IMR-90 (cell line): ENCODE measurements at regions not wholly inside any gene's neighbourhood (a gene's known extent, or its start where the extent isn't known, plus 50 kb on each side); places are given as distances from the start of the nearest gene placed in this dataset.

Experiments
- ATAC-seq: fragments of 200-7000 bp; cut with Tn5 transposase; 2 replicates; pipeline ENCODE4 v1.9.1; 2020; ENCODE audit warnings: low read depth, mild to moderate bottlenecking, moderate library complexity
- BruUV-seq: library from RNA; stranded (reverse); fragments of 400-500 nt; replicated peaks from 2 replicates; lab custom pipeline; 2021; lab: Mats Ljungman, UMichigan
- CTCF ChIA-PET: fragments of 300-600 bp; formaldehyde crosslinking; extraction: SDS; loops from one replicate; lab custom pipeline; 2021; ENCODE audit warnings: antibody characterized with exemption; lab: Yijun Ruan, JAX
- POLR2A ChIA-PET: fragments of 300-600 bp; sonication (Branson Sonifier 250); formaldehyde crosslinking; loops from one replicate; lab custom pipeline; 2022; ENCODE audit warnings: antibody characterized with exemption; ENCODE audit not compliant: unreplicated experiment; lab: Charles Lee
- DNase-seq: peaks from one replicate; pipeline ENCODE4 v3.0.0; 2013
- H2AFZ ChIP-seq: replicated peaks from 2 replicates; pipeline ENCODE3; 2013; ENCODE audit warnings: low read length, mild to moderate bottlenecking; ENCODE audit not compliant: poor library complexity
- H2AK5ac ChIP-seq: 2 replicates; pipeline ENCODE4 v1.6.1; 2013; ENCODE audit warnings: low read depth, low read length, inconsistent platforms
- H2AK9ac ChIP-seq: replicated peaks from 2 replicates; pipeline ENCODE3; 2013; ENCODE audit warnings: mild to moderate bottlenecking, low read depth, low read length, moderate library complexity; ENCODE audit not compliant: poor library complexity
- H2BK120ac ChIP-seq: 2 replicates; pipeline ENCODE4 v1.6.1; 2013; ENCODE audit warnings: low read depth, low read length, inconsistent platforms
- H2BK15ac ChIP-seq: 3 replicates; pipeline ENCODE4 v1.6.1; 2013; ENCODE audit warnings: low read depth, low read length, inconsistent platforms
- H2BK20ac ChIP-seq: 2 replicates; pipeline ENCODE4 v1.6.1; 2013; ENCODE audit warnings: low read depth, mild to moderate bottlenecking, inconsistent platforms, low read length, moderate library complexity
- H2BK5ac ChIP-seq: 2 replicates; pipeline ENCODE4 v1.6.1; 2013; ENCODE audit warnings: mild to moderate bottlenecking, low read depth, low read length, inconsistent platforms; ENCODE audit not compliant: poor library complexity, severe bottlenecking
- H3K14ac ChIP-seq: replicated peaks from 2 replicates; pipeline ENCODE4 v1.6.1; 2013; ENCODE audit warnings: low read depth, low read length, inconsistent platforms
- H3K18ac ChIP-seq: 2 replicates; pipeline ENCODE4 v1.6.1; 2013; ENCODE audit warnings: low read depth, low read length, control low read depth
- H3K23ac ChIP-seq: 2 replicates; pipeline ENCODE4 v1.6.1; 2013; ENCODE audit warnings: low read depth, low read length, inconsistent platforms
- H3K27ac ChIP-seq: 2 replicates; pipeline ENCODE4 v1.5.1; 2013; ENCODE audit warnings: mild to moderate bottlenecking, control low read depth, low read length; ENCODE audit not compliant: insufficient read depth
- H3K27me3 ChIP-seq: 2 replicates; pipeline ENCODE4 v1.6.1; 2013; ENCODE audit warnings: low read length; ENCODE audit not compliant: control insufficient read depth, insufficient read depth
- H3K36me3 ChIP-seq: 2 replicates; pipeline ENCODE4 v1.6.1; 2013; ENCODE audit warnings: low read length, mixed read lengths; ENCODE audit not compliant: control insufficient read depth, insufficient read depth
- H3K4ac ChIP-seq: 2 replicates; pipeline ENCODE4 v1.6.1; 2013; ENCODE audit warnings: low read depth, low read length, inconsistent platforms
- H3K4me1 ChIP-seq: 2 replicates; pipeline ENCODE4 v1.6.1; 2013; ENCODE audit warnings: low read length, mixed read lengths; ENCODE audit not compliant: control insufficient read depth, insufficient read depth
- H3K4me2 ChIP-seq: 2 replicates; pipeline ENCODE4 v1.6.1; 2013; ENCODE audit warnings: low read depth, mild to moderate bottlenecking, control low read depth, low read length, moderate library complexity
- H3K4me3 ChIP-seq: 2 replicates; pipeline ENCODE4 v1.5.1; 2013; ENCODE audit warnings: low read depth, mild to moderate bottlenecking, control low read depth, low read length, moderate library complexity; ENCODE audit not compliant: insufficient read depth
- H3K56ac ChIP-seq: 2 replicates; pipeline ENCODE4 v1.6.1; 2013; ENCODE audit warnings: low read length, inconsistent platforms; ENCODE audit not compliant: insufficient read depth; ENCODE audit errors: extremely low read depth
- H3K79me1 ChIP-seq, 2 experiments: 2 replicates each; pipeline ENCODE4 v1.6.1; 2013; ENCODE audit warnings: low read length in 2 of 2, inconsistent platforms in 1 of 2, low read depth in 1 of 2
- H3K9ac ChIP-seq: 2 replicates; pipeline ENCODE4 v1.6.1; 2013; ENCODE audit warnings: low read depth, low read length, control low read depth
- H3K9me1 ChIP-seq: 2 replicates; pipeline ENCODE4 v1.6.1; 2013; ENCODE audit warnings: low read length, inconsistent platforms; ENCODE audit not compliant: insufficient read depth
- H3K9me3 ChIP-seq: 2 replicates; pipeline ENCODE4 v1.6.1; 2013; ENCODE audit warnings: low read length; ENCODE audit not compliant: control insufficient read depth, insufficient read depth
- H4K20me1 ChIP-seq: 2 replicates; pipeline ENCODE4 v1.6.1; 2013; ENCODE audit warnings: low read length, inconsistent platforms; ENCODE audit not compliant: insufficient read depth
- H4K5ac ChIP-seq: 2 replicates; pipeline ENCODE4 v1.6.1; 2013; ENCODE audit warnings: mild to moderate bottlenecking, low read depth, low read length, control low read depth
- H4K8ac ChIP-seq, 2 experiments: 2 replicates each; pipeline ENCODE4 v1.6.1; 2013; ENCODE audit warnings: low read depth in 2 of 2, low read length in 2 of 2, control low read depth in 1 of 2, inconsistent platforms in 1 of 2
- H4K91ac ChIP-seq: 2 replicates; pipeline ENCODE4 v1.6.1; 2013; ENCODE audit warnings: low read depth, low read length, inconsistent platforms; ENCODE audit not compliant: insufficient read depth
- CEBPB ChIP-seq: IDR thresholded peaks from 2 replicates; pipeline ENCODE4 v1.6.1; 2012; ENCODE audit warnings: low read depth, low read length, improper control_type of control experiment
- CHD1 ChIP-seq: IDR thresholded peaks from 2 replicates; pipeline ENCODE4 v1.6.1; 2012; ENCODE audit warnings: low read depth, low read length, improper control_type of control experiment
- FOS ChIP-seq: fragments of 150-350 bp; IDR thresholded peaks from 2 replicates; pipeline ENCODE4 v1.6.1; 2016; ENCODE audit warnings: low read depth, low read length
- MAFK ChIP-seq: IDR thresholded peaks from 2 replicates; pipeline ENCODE4 v1.6.1; 2012; ENCODE audit warnings: low read depth, low read length, improper control_type of control experiment
- MAZ ChIP-seq: IDR thresholded peaks from 2 replicates; pipeline ENCODE4 v1.6.1; 2012; ENCODE audit warnings: low read depth, mild to moderate bottlenecking, low read length, improper control_type of control experiment, moderate library complexity, borderline replicate concordance
- MXI1 ChIP-seq: IDR thresholded peaks from 2 replicates; pipeline ENCODE4 v1.6.1; 2012; ENCODE audit warnings: low read depth, mild to moderate bottlenecking, low read length, moderate library complexity, borderline replicate concordance
- NFE2L2 ChIP-seq: fragments of 150-350 bp; IDR thresholded peaks from 2 replicates; pipeline ENCODE4 v1.6.1; 2016; ENCODE audit warnings: low read depth, mild to moderate bottlenecking, low read length
- POLR2A ChIP-seq: IDR thresholded peaks from 2 replicates; pipeline ENCODE4 v1.6.1; 2012; ENCODE audit warnings: mild to moderate bottlenecking, low read depth, low read length
- RCOR1 ChIP-seq: IDR thresholded peaks from 2 replicates; pipeline ENCODE4 v1.6.1; 2012; ENCODE audit warnings: mild to moderate bottlenecking, low read length, improper control_type of control experiment; ENCODE audit not compliant: insufficient replicate concordance
- RFX5 ChIP-seq: IDR thresholded peaks from 2 replicates; pipeline ENCODE4 v1.8.0; 2012; ENCODE audit warnings: low read depth, mild to moderate bottlenecking, low read length, moderate library complexity
- SMC3 ChIP-seq: fragments of 150-350 bp; IDR thresholded peaks from 2 replicates; pipeline ENCODE4 v1.6.1; 2016; ENCODE audit warnings: low read depth, mild to moderate bottlenecking, antibody characterized with exemption, low read length, moderate library complexity
- WGBS, 2 experiments: methylation state at CpG; one replicate each; pipeline versions ENCODE4 v1.1.5 to v1.1.7; 2013; ENCODE audit warnings: missing lambda C conversion rate in 2 of 2; ENCODE audit not compliant: insufficient read length in 1 of 2; ENCODE audit errors: extremely low coverage in 2 of 2; 5-methylcytosine and 5-hydroxymethylcytosine counted together
- dilution Hi-C: fragments of 300-500 bp; cut with HindIII; formaldehyde crosslinking; loops from one replicate; pipeline ENCODE4 v1.14.3; 2018; ENCODE audit warnings: low sequenced_read_pairs; ENCODE audit not compliant: unreplicated experiment
- in situ Hi-C: fragments of 300-500 bp; cut with MboI; formaldehyde crosslinking; loops from 3 replicates; pipeline ENCODE4 v1.14.3; 2019; ENCODE audit warnings: low sequenced_read_pairs, inconsistent platforms, mixed read lengths
- intact Hi-C: fragments of 100-400 bp; cut with micrococcal nuclease; formaldehyde crosslinking; loops from 2 replicates; pipeline ENCODE4 v1.10.0; 2022
- TF ChIP-seq, protein P1 (sequence below): fragments of 150-350 bp; IDR thresholded peaks from 2 replicates; pipeline ENCODE4 v1.6.1; 2017; ENCODE audit warnings: mild to moderate bottlenecking, antibody characterized with exemption, low read length, low read depth
- TF ChIP-seq, protein P2 (sequence below): fragments of 150-350 bp; IDR thresholded peaks from 2 replicates; pipeline ENCODE4 v1.6.1; 2016; ENCODE audit warnings: low read depth, mild to moderate bottlenecking, low read length, moderate library complexity, borderline replicate concordance
- TF ChIP-seq, protein P3 (sequence below): conservative IDR thresholded peaks from 2 replicates; pipeline ENCODE4 v1.5.1; 2012; ENCODE audit warnings: mild to moderate bottlenecking, low read depth, low read length, improper control_type of control experiment

DNA sequence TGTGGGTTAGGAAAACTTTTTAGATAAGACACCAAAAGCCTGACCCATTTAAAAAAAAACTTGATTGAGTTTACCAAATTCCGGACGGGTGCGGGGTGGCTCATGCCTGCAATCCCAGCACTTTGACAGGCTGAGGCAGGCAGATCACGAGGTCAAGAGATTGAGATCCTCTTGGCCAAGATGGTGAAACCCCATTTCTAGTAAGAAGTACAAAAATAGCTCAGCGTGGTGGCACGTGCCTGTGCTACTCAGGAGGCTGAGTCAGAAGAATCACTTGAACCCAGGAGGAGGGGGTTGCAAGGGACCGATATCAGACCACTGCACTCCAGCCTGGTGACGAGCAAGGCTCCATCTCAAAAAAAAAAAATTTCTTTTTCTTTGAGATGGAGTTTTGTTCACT is 307.8 kb upstream of the USP9Y start:
- BruUV-seq: no TSS peak
- DNase-seq: no peak
- Histone ChIP-seq H3K27me3 (no peaks in the 10 kb centered on the region), H2BK120ac (no peak overlapping the region), H3K14ac (no peak overlapping the region), H3K4me2 (no peak overlapping the region), H3K4ac (no peak overlapping the region), H3K23ac (no peak overlapping the region), H3K56ac (no peak overlapping the region), H2AK5ac (no peak overlapping the region), H3K36me3 (no peaks in the 10 kb centered on the region), H2AK9ac (no peak overlapping the region), H3K4me3 (no peak overlapping the region), H3K9me1 (no peaks in the 10 kb centered on the region), H3K79me1 (no peaks in the 10 kb centered on the region), H4K5ac (no peak overlapping the region), H3K27ac (no peak overlapping the region), H3K9me3 (no peaks in the 10 kb centered on the region), H3K4me1 (no peaks in the 10 kb centered on the region), H2BK15ac (no peak overlapping the region), H4K8ac (no peak overlapping the region), H3K18ac (no peak overlapping the region), H3K9ac (no peak overlapping the region), H2BK20ac (no peak overlapping the region), H4K20me1 (no peaks in the 10 kb centered on the region), H2BK5ac (no peak overlapping the region), H4K91ac (no peak overlapping the region), H2AFZ (no peak overlapping the region)
- dilution Hi-C loops (no loop called here), in situ Hi-C loops (no loop called here), intact Hi-C loops (no loop called here)
- CTCF ChIA-PET: no interaction called here
- ATAC-seq: no peak
- WGBS, 2 experiments: no CpG with 5 or more reads among the region's 8 CpGs
- no peak for TF ChIP-seq NFE2L2
- TF ChIP-seq MAFK: no peak
- TF ChIP-seq CHD1: no peak
- TF ChIP-seq, protein P1, sequence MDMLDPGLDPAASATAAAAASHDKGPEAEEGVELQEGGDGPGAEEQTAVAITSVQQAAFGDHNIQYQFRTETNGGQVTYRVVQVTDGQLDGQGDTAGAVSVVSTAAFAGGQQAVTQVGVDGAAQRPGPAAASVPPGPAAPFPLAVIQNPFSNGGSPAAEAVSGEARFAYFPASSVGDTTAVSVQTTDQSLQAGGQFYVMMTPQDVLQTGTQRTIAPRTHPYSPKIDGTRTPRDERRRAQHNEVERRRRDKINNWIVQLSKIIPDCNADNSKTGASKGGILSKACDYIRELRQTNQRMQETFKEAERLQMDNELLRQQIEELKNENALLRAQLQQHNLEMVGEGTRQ: no peak
- TF ChIP-seq, protein P2, sequence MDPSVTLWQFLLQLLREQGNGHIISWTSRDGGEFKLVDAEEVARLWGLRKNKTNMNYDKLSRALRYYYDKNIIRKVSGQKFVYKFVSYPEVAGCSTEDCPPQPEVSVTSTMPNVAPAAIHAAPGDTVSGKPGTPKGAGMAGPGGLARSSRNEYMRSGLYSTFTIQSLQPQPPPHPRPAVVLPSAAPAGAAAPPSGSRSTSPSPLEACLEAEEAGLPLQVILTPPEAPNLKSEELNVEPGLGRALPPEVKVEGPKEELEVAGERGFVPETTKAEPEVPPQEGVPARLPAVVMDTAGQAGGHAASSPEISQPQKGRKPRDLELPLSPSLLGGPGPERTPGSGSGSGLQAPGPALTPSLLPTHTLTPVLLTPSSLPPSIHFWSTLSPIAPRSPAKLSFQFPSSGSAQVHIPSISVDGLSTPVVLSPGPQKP: no peak
- no peak for TF ChIP-seq SMC3
- TF ChIP-seq, protein P3, sequence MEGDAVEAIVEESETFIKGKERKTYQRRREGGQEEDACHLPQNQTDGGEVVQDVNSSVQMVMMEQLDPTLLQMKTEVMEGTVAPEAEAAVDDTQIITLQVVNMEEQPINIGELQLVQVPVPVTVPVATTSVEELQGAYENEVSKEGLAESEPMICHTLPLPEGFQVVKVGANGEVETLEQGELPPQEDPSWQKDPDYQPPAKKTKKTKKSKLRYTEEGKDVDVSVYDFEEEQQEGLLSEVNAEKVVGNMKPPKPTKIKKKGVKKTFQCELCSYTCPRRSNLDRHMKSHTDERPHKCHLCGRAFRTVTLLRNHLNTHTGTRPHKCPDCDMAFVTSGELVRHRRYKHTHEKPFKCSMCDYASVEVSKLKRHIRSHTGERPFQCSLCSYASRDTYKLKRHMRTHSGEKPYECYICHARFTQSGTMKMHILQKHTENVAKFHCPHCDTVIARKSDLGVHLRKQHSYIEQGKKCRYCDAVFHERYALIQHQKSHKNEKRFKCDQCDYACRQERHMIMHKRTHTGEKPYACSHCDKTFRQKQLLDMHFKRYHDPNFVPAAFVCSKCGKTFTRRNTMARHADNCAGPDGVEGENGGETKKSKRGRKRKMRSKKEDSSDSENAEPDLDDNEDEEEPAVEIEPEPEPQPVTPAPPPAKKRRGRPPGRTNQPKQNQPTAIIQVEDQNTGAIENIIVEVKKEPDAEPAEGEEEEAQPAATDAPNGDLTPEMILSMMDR: no peak
- no peak for TF ChIP-seq CEBPB
- no peak for TF ChIP-seq FOS
- no peak for TF ChIP-seq MXI1
- TF ChIP-seq MAZ: no peak
- no peak for TF ChIP-seq POLR2A
- TF ChIP-seq RCOR1: no peak
- no peak for TF ChIP-seq RFX5
- POLR2A ChIA-PET: no interaction called here
